ENCODE measurements at regions not wholly inside any gene's neighbourhood (a gene's known extent, or its start where the extent isn't known, plus 50 kb on each side); places are given as distances from the start of the nearest gene placed in this dataset.

DNA sequence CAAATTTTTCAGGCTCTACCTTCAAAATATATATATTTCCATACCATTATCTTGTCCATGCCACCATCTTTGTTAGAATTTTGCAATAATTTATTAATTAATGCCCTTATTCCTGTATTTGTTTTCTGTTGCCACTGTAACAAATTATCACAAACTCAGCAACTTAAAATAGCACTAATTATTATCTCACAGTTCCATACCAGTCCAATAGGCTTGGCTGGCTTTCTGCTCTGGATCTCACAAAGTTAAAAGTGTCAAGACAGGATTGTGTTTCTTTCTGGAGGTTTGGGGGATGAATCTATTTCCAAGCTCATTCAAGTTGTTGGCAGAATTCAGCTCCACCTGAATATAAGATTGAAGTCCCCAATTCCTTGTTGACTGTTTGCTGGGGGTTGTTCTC is 58.6 kb upstream of the SLC38A4 start:
- Mint-ChIP-seq H3K9me3 (ENCODE audit: low read depth) (no peaks in the 10 kb centered on the region), H3K4me3 (no peak overlapping the region), H3K4me1 (no peaks in the 10 kb centered on the region), H3K36me3 (no peaks in the 10 kb centered on the region), H3K27me3 (peaks cover 21% of the 10 kb centered on the region), H3K27ac (no peak overlapping the region)
- ATAC-seq, result no peak
- DNase-seq, result no peak
- CTCF ChIA-PET, result no interaction called here

- H3K36me3 Mint-ChIP-seq, result no peaks in the 10 kb centered on the region
- H3K4me3 Mint-ChIP-seq, result no peak overlapping the region
- no peaks in the 10 kb centered on the region for H3K4me1 Mint-ChIP-seq
- H3K9me3 Mint-ChIP-seq (ENCODE audit: low read depth), result no peaks in the 10 kb centered on the region
- H3K27ac Mint-ChIP-seq, result no peak overlapping the region
- H3K27me3 Mint-ChIP-seq, result peaks cover 9% of the 10 kb centered on the region
- no peak for ATAC-seq
- CTCF ChIA-PET, result no interaction called here
- no peak for DNase-seq
These were observed 60.8 kb upstream of the SLC38A4 start for GRCh38 chr12:46886541-46887041.

- no peaks in the 10 kb centered on the region for H3K36me3 Mint-ChIP-seq
- no peak overlapping the region for H3K4me3 Mint-ChIP-seq
- CTCF ChIA-PET, result no interaction called here
- ATAC-seq (no peak), DNase-seq (no peak)
- no peaks in the 10 kb centered on the region for H3K4me1 Mint-ChIP-seq
- H3K27me3 Mint-ChIP-seq, result peaks cover 9% of the 10 kb centered on the region
- H3K9me3 Mint-ChIP-seq (ENCODE audit: low read depth), result no peaks in the 10 kb centered on the region
- H3K27ac Mint-ChIP-seq, result no peak overlapping the region
These were observed 62.1 kb upstream of the SLC38A4 start for GRCh38 chr12:46887870-46888269.

- no peak overlapping the region for H3K27ac Mint-ChIP-seq
- H3K4me3 Mint-ChIP-seq, result no peak overlapping the region
- H3K9me3 Mint-ChIP-seq (ENCODE audit: low read depth), result no peaks in the 10 kb centered on the region
- ATAC-seq (no peak), DNase-seq (no peak)
- no peaks in the 10 kb centered on the region for H3K4me1 Mint-ChIP-seq
- H3K36me3 Mint-ChIP-seq, result no peaks in the 10 kb centered on the region
- peaks cover 9% of the 10 kb centered on the region for H3K27me3 Mint-ChIP-seq
- CTCF ChIA-PET, result no interaction called here
These were observed 62.8 kb upstream of the SLC38A4 start for GRCh38 chr12:46888568-46888967.

DNA sequence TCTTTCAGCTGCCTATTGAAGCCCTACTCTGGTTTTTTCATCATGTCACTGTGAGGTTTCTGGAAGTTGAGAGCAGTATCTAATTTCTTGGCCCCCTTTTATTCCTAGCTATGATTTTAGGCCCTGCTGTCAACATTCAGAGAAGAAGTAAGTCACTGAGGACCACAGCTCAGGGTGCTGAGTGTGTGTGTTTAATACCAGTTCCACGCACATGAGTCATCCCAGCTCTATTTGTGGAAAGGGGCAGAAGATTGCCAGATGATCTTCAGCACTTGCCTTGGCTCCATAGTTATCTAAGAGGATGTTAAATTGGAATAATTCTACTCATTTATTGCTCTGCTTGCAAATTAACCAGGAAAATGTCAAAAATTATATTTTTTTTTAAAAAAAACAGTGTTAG is 65.5 kb upstream of the SLC38A4 start:
- DNase-seq (no peak), ATAC-seq (no peak)
- no peaks in the 10 kb centered on the region for H3K4me1 Mint-ChIP-seq
- peaks cover 13% of the 10 kb centered on the region for H3K27me3 Mint-ChIP-seq
- H3K36me3 Mint-ChIP-seq, result no peaks in the 10 kb centered on the region
- H3K4me3 Mint-ChIP-seq, result no peak overlapping the region
- CTCF ChIA-PET, result no interaction called here
- H3K9me3 Mint-ChIP-seq (ENCODE audit: low read depth), result no peaks in the 10 kb centered on the region
- no peak overlapping the region for H3K27ac Mint-ChIP-seq

DNA sequence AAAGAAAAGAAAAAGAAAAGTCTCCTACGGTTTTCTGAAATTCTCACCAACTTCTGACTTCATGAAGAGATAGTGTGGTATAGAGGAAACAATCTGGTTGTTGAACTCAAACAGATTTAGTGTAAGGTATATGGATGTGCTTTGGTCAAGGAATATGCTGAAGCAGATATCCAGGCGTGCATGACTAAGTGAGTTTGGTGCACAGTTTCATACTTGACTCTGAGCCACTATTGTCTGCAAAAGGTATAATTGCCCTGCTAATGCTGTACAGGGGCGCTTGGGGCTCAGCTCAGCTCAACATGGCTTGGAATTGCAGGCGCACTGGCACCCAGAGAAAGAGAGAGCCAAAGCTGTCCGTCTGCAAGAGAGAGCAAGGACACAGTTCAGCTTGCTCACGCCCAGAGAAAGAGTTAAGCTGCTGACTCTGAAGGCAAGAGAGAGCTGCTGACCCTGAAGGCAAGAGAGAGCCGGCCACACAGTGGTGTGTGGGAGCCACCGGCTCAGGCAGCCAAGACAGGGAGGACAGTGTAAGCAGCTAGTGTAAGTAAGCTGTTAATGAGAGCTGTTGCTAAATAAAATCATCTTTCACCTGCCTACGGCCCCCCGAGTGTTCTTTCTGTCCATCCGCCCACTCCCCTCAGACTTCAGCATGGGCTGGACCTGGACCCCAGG is 66.4 kb upstream of the SLC38A4 start:
- no peak overlapping the region for H3K4me3 Mint-ChIP-seq
- no peak for ATAC-seq
- H3K4me1 Mint-ChIP-seq, result no peaks in the 10 kb centered on the region
- H3K9me3 Mint-ChIP-seq (ENCODE audit: low read depth), result no peaks in the 10 kb centered on the region
- H3K36me3 Mint-ChIP-seq, result no peaks in the 10 kb centered on the region
- DNase-seq, result no peak
- CTCF ChIA-PET, result interaction anchor here (1.2 kb wide), 1 partner anchor 22 kb away, joined by 3 read pairs; no protein-coding TSS in a partner anchor
- peaks cover 13% of the 10 kb centered on the region for H3K27me3 Mint-ChIP-seq
- H3K27ac Mint-ChIP-seq, result no peak overlapping the region

- DNase-seq (no peak), ATAC-seq (no peak)
- H3K4me3 Mint-ChIP-seq, result no peak overlapping the region
- CTCF ChIA-PET, result interaction anchor here (1.2 kb wide), 1 partner anchor 22 kb away, joined by 3 read pairs; no protein-coding TSS in a partner anchor
- H3K9me3 Mint-ChIP-seq (ENCODE audit: low read depth), result no peaks in the 10 kb centered on the region
- no peaks in the 10 kb centered on the region for H3K4me1 Mint-ChIP-seq
- H3K36me3 Mint-ChIP-seq, result no peaks in the 10 kb centered on the region
- H3K27me3 Mint-ChIP-seq, result peaks cover 8% of the 10 kb centered on the region
- H3K27ac Mint-ChIP-seq, result no peak overlapping the region
These were observed 67.1 kb upstream of the SLC38A4 start for GRCh38 chr12:46892887-46893286.

- H3K9me3 Mint-ChIP-seq (ENCODE audit: low read depth), result no peaks in the 10 kb centered on the region
- H3K36me3 Mint-ChIP-seq, result no peaks in the 10 kb centered on the region
- no peak for DNase-seq
- no peak for ATAC-seq
- no peak overlapping the region for H3K27ac Mint-ChIP-seq
- H3K4me3 Mint-ChIP-seq, result no peak overlapping the region
- H3K4me1 Mint-ChIP-seq, result no peaks in the 10 kb centered on the region
- H3K27me3 Mint-ChIP-seq, result peaks cover 4% of the 10 kb centered on the region
- CTCF ChIA-PET, result no interaction called here
These were observed 67.6 kb upstream of the SLC38A4 start for GRCh38 chr12:46893434-46893833.

- Mint-ChIP-seq H3K4me1 (peaks cover 1% of the 10 kb centered on the region), H3K36me3 (no peaks in the 10 kb centered on the region), H3K9me3 (ENCODE audit: low read depth) (no peaks in the 10 kb centered on the region), H3K4me3 (no peak overlapping the region), H3K27ac (no peak overlapping the region), H3K27me3 (peaks cover 4% of the 10 kb centered on the region)
- CTCF ChIA-PET, result no interaction called here
- DNase-seq (no peak), ATAC-seq (no peak)
These were observed 69.9 kb upstream of the SLC38A4 start for GRCh38 chr12:46895726-46896125.

DNA sequence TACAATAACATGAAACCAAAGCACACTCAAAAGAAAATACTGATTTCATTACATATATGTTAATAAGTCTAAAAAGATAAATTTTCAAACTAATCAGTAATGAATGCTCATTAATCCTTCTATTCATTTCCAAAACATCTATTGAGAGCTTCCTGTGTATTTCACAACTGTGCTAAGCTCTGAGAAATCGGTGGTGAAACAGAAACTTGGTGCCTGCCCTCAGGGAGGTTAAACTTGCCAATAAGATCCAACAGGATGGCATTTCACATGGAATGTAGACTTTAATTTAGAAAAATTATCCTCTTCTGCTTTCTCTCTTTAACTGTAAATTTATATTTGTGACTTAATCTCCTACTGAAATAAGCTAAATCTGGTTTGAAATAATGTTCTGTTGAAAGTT is 70.9 kb upstream of the SLC38A4 start:
- H3K36me3 Mint-ChIP-seq, result no peaks in the 10 kb centered on the region
- H3K27me3 Mint-ChIP-seq, result peaks cover 4% of the 10 kb centered on the region
- CTCF ChIA-PET, result no interaction called here
- H3K4me3 Mint-ChIP-seq, result no peak overlapping the region
- ATAC-seq (no peak), DNase-seq (no peak)
- H3K4me1 Mint-ChIP-seq, result peaks cover 5% of the 10 kb centered on the region
- H3K9me3 Mint-ChIP-seq (ENCODE audit: low read depth), result no peaks in the 10 kb centered on the region
- no peak overlapping the region for H3K27ac Mint-ChIP-seq

DNA sequence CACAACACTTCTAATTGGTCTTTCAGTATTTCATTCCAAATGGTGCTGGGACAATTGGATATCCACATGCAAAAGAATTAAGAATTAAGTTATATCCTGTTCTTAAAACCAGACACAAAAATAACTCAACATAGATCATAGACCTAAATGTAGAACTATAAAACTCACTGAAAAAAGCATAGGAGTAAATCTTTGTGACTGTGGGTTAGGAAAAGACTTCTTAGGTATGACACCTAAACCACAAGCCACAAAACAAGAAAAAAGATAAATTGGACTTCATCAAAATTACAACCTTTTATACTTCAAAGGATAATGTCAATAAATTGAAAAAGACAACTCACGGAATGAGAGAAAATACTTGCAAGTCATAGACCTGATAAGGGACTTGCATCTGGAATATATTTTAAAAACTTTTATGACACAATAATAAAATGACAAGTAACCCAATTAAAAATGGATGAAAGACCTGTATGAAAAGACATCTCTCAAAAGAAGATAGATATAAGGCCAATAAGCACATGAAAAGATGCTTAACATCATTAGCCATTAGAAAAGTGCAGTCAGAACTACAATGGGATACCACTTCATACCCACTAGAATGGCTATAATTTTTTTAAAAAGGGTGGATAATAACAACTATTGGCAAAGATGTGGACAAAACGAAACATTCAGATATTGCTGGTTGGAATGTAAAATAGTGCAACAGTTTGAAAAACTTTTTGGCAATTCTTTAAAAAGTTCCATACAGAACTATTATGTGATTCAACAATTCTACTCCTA is 72.5 kb upstream of the SLC38A4 start:
- H3K9me3 Mint-ChIP-seq (ENCODE audit: low read depth), result no peaks in the 10 kb centered on the region
- H3K27me3 Mint-ChIP-seq, result peaks cover 4% of the 10 kb centered on the region
- H3K27ac Mint-ChIP-seq, result no peak overlapping the region
- ATAC-seq, result no peak
- DNase-seq, result no peak
- H3K36me3 Mint-ChIP-seq, result no peaks in the 10 kb centered on the region
- H3K4me1 Mint-ChIP-seq, result peaks cover 5% of the 10 kb centered on the region
- CTCF ChIA-PET, result no interaction called here
- H3K4me3 Mint-ChIP-seq, result no peak overlapping the region

- no peak for ATAC-seq
- no peak for DNase-seq
- CTCF ChIA-PET, result no interaction called here
- Mint-ChIP-seq H3K27ac (no peak overlapping the region), H3K4me3 (no peak overlapping the region), H3K27me3 (peaks cover 4% of the 10 kb centered on the region), H3K4me1 (peaks cover 5% of the 10 kb centered on the region), H3K9me3 (ENCODE audit: low read depth) (no peaks in the 10 kb centered on the region), H3K36me3 (no peaks in the 10 kb centered on the region)
These were observed 73.2 kb upstream of the SLC38A4 start for GRCh38 chr12:46898989-46899388.

DNA sequence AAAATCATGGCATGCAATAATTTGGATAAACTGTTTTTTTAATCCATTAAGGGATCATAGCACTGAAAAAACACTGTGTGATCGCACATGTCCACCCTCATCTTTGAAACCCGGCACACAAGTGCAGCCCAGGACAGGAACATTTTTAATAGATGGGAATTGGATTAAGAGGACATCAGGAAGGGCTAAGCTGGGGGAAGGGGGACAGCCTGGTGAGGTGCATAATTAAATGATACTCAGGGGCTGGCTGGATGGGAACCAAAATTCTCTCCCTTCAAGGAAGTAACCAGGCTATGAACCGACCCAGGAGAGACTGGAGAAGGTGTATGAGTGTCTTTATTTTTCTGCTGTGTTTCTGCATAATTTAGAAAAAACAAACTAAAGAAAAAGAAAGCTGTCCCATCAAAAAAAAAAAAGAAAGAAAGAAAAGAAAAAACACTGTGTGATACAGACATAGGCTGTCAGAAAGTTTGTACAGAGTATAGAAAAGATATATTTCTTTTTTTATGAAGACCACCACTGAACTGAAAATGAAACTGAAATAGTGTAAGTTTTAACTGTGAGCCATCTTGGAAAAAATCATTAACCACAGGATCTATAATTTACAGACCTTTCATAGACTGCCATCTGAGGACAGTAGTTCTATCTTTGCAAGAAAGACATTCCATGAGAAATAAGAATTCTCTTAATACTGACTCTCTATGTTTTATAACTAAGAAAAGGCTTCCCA is 75.1 kb upstream of the SLC38A4 start:
- no peaks in the 10 kb centered on the region for H3K36me3 Mint-ChIP-seq
- peaks cover 5% of the 10 kb centered on the region for H3K4me1 Mint-ChIP-seq
- H3K27ac Mint-ChIP-seq, result no peak overlapping the region
- no peaks in the 10 kb centered on the region for H3K9me3 Mint-ChIP-seq (ENCODE audit: low read depth)
- H3K4me3 Mint-ChIP-seq, result no peak overlapping the region
- peaks cover 2% of the 10 kb centered on the region for H3K27me3 Mint-ChIP-seq
- ATAC-seq (no peak), DNase-seq (no peak)
- CTCF ChIA-PET, result no interaction called here

Measured in activated CD8-positive, alpha-beta memory T cell treated with anti-CD3 and anti-CD28 coated beads, Interleukin-2, amount 10 ng/mL, durations not matched to agents 7 days and 5 days (primary cell).